Keratinocyte (primary cell): ENCODE measurements at regions not wholly inside any gene's neighbourhood (a gene's known extent, or its start where the extent isn't known, plus 50 kb on each side); places are given as distances from the start of the nearest gene placed in this dataset.

Experiments used
- EZH2 ChIP-seq: IDR thresholded peaks from one replicate; pipeline ENCODE4 v1.6.1; 2012; ENCODE audit warnings: inconsistent platforms, mild to moderate bottlenecking, low read length, moderate library complexity
- TF ChIP-seq, protein P1 (sequence below), 3 experiments: IDR thresholded peaks in 1 of 3; conservative IDR thresholded peaks in 1 of 3; optimal IDR thresholded peaks in 1 of 3; 2 replicates in 2 of 3; 3 replicates in 1 of 3; pipeline versions ENCODE3 to v1.5.1; 2011; ENCODE audit warnings: low read length in 3 of 3, mild to moderate bottlenecking in 3 of 3, moderate library complexity in 2 of 3, control low read depth in 1 of 3, inconsistent platforms in 1 of 3; ENCODE audit not compliant: insufficient read depth in 2 of 3; ENCODE audit errors: extremely low read depth in 1 of 3

DNA sequence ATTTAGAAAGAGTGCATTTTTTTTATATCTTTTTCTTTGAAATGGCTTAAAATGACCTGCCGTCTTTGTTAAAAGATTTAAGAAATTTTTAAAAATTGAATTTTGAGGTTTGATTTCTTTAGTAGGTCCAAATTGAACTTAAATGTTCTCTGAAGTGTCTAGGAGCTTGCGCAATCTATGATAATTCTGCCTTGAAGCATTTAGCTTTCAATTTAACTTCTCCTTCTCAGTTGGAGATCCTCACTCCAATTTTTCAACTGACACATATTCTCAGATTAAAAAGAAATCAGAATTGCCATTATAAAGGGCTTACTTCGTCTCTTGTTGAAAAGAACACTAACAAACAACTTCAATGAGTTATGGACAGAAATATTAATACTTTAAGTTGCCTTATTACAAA is 273.5 kb downstream of the TMA16 start:
- TF ChIP-seq EZH2: no peak
- TF ChIP-seq, protein P1, sequence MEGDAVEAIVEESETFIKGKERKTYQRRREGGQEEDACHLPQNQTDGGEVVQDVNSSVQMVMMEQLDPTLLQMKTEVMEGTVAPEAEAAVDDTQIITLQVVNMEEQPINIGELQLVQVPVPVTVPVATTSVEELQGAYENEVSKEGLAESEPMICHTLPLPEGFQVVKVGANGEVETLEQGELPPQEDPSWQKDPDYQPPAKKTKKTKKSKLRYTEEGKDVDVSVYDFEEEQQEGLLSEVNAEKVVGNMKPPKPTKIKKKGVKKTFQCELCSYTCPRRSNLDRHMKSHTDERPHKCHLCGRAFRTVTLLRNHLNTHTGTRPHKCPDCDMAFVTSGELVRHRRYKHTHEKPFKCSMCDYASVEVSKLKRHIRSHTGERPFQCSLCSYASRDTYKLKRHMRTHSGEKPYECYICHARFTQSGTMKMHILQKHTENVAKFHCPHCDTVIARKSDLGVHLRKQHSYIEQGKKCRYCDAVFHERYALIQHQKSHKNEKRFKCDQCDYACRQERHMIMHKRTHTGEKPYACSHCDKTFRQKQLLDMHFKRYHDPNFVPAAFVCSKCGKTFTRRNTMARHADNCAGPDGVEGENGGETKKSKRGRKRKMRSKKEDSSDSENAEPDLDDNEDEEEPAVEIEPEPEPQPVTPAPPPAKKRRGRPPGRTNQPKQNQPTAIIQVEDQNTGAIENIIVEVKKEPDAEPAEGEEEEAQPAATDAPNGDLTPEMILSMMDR (optimal IDR thresholded peaks at IDR 0.05 in 1 of 3, IDR thresholded peaks at IDR 0.05 in 1 of 3, conservative IDR thresholded peaks at IDR 0.05 in 1 of 3; ENCODE audit: extremely low read depth in 1 of 3, insufficient read depth in 2 of 3, low read length in 3 of 3): no peak
